HG03103 (cell line): ENCODE measurements at regions not wholly inside any gene's neighbourhood (a gene's known extent, or its start where the extent isn't known, plus 50 kb on each side); places are given as distances from the start of the nearest gene placed in this dataset.

Experiments
- ATAC-seq: cut with Tn5 transposase; IDR thresholded peaks from one replicate; pipeline ENCODE4 v1.9.1; 2021; ENCODE audit warnings: low read depth; ENCODE audit not compliant: unreplicated experiment

DNA sequence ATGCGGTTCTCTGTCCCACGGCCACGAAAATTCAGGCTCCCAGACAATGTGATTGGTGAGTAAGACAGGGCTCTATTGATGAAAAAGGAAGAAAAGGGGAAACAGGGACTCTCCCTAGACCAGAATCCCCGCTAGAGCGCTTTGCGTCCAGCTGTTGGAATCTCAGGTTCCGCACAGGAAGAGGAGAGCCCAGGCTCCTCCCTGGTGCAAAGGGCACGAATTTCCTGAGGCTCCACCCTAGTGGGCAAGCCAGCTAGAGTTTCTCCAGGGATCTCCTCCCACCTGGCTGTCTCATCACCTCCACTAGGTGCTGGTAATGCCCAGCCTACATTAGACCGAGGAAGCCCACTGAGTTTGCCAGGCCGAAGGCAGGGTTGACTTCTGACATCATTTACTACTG is 135.9 kb upstream of the SOX4 start:
- ATAC-seq, result no peak

DNA sequence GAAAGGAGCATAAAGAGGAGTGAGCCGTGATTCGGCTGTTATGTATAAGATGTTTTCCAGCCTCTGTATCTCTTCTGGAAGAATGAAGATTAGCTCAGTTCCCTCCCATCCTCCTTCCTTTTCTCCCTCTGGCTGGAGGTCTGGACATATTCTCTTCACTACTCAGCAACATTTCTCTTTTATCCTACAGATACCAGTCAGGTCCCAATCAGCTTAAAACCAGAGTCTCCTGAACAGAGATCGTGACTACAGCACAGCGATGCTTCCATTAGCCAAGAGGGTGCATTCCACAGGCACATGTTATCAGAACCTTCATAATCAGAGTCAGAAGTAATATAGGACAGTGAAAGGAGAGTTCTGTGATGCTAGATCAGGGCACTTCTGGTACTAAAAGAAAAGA is 133.9 kb upstream of the SOX4 start:
- no peak for ATAC-seq

DNA sequence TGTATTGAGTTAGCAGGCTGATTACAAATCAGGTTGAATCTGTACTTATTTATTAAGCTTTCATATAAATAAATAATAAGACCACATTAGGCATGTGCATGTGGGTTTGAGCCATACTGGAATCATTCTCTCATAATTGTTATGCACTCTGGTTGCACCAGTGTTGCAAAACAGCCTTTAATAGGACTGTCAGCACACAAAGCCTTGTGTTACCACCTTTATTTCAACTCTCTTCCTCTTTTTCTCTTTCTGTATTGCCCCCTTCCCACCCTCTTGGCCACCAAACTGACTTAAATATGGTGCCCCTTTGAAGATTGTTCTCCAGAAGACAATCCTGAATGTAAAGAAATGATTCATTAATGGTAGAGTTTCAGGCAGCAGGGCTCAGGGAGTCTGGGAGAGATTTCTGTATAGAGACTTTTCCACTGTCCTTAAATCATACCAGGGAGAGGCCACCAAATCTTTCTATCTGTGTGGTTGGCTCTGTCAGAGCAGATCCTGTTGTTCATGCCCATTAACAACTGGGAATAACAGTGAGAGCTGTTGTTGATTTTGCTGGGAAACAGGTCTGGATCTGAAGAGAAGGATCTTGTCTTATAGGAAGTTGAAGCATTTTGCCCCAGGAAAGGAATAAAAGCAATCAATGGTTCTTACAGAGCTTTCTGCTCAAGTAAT is 131.6 kb upstream of the SOX4 start:
- no peak for ATAC-seq

DNA sequence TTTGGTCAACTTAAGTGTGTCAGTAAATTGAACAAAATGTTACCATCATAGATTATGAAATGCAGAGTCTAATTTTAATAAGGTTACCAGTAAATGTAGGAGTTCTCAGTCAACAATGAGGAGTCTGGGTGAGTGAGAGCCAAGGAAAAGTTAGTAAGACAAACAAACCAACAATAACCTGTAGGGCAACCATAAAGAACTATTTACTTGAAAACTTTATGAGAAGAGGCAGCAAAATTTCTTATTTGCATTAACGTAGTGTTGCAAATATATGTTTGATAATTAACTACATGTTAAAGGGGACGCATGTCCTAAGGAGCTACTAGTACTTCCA is 131.1 kb upstream of the SOX4 start:
- ATAC-seq, result no peak

DNA sequence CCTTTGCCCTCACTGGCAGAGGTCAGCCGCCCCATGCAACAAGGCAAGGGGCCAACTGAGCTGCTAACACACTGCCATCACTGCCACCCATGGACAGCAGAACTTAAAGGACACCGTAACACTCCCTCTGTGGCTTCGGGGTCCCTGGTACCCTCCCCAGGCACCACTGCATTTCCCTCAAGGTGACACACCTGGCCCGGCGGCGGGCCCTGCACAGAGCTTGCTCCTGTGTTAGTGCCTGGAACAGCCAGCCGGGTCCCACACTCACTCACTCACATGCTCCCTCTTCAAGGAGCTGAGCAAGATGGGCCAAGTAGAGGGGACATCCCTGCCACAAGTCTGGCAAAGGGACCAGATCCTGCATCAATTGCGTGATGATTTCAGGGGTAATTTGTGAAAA is 126.5 kb upstream of the SOX4 start:
- ATAC-seq, result no peak

DNA sequence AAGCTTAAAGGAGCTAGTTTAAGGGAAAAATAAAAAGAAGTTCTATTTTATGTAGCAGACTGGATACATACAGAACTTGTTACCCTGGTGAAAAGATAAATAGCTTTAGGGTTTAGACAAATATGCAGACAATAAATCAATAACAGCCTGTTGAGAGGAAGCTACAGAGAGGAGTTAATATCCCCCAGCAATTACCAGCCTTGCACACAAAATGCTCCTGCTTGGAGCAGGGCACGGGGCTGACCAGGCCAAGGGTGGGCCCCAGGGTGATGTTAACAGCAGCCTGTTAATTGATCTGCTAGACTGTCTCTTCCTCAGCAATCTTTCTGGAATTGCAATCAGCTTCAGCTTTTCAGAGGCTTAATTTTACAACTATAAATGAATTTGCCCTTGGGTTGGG is 125.1 kb upstream of the SOX4 start:
- no peak for ATAC-seq

DNA sequence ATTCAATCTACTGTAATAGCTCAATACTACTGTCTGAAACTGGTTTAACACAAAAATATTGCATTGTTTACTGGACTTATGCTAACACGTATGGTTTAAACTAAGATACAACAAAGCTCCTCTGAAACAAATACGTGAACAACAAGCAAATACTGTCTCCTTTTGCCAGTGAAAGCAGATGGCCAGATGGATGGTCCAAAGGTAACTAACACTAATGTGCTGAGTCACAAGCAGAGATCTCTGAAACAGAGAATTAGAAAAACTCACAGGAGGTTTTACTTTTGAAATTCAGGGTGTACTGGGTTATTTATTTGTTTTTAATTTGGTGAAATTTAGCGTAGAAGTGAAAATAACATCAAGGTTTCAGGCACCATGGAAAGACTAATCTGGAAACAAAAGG is 124.3 kb upstream of the SOX4 start:
- ATAC-seq, result no peak

DNA sequence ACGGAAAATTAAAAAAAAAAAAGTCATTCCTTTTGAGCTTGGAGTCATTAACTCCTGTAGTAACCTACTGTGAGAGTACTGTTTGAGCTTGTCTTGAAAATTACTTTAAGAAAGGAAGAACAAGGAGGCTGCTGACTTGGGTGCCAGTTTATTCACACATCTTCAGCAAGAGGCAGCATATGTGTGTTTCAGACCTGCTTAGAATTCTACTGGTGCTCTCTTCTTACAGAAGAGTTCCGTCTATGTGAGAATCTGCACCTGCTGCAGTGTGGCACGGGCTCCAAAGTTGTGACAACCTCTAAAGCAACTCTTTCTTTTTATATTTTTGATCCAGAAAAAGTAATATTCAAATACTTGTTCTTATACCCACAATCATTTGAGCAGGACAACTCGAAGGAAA is 117.4 kb upstream of the SOX4 start:
- no peak for ATAC-seq

DNA sequence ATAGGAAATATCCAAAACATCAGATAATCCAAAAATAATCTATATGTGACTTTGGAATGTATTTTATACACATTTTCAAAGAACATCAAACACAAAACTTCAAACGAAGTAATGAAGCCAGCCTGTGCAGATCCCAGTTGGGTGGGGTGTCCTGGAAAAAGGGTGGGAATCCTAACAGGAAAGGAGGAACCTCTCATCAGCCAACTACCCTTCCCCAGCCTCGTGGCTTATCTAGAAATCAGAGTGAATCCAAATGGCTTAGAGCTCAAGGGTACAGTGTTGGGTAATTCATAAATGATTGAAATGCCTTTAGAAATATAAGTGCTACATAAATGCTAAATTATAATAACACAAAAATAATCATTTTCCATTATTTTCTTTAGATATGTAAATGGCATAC is 115.1 kb upstream of the SOX4 start:
- no peak for ATAC-seq

DNA sequence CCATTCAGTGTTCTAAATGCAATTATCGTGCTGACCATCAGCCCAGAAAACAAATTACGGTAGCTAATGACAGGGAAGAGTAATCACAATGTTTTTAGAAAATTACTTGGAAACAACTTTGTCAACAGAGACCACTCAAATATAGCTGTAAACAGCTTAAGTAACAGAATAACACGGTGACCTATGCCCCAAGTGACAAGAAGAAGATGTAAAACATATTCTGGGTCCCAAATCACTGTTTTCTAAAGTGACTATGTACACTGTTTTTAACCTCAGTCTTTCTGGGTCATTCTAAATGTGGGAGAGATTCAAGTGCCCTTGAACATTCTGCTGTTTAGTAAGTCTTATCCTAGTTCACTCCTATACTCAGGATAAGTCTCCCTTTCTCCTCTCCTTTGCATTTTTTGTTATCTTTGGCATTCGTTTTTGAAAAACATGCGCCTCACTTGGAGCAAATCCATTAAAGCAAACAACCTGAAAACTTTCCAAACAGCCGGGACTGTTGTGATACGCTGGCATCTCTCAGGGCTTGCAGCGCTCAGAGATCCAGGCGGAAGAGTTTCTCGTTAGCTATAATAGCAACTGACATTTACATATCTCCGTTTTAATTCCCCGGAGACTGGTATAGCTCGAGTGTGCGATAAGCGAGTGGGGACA is 114.5 kb upstream of the SOX4 start:
- ATAC-seq, result no peak

DNA sequence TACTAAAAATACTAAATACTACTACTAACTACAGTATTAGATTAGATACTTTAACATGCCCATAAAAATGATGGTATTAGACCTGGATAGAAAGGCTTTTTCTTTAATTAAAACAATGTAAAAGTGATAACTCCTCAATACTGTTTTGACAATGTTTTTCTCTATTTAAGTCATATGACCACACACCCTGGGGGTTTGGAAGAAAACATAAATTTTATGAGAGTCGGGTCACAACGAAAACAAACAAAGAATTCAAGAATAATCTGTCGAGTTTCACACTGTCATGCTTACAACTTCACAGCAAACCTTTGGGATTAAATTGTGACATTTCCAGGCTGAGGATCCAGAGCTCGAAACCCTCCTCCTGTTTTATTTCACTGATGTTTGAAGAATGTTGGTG is 107.4 kb upstream of the SOX4 start:
- ATAC-seq, result no peak

DNA sequence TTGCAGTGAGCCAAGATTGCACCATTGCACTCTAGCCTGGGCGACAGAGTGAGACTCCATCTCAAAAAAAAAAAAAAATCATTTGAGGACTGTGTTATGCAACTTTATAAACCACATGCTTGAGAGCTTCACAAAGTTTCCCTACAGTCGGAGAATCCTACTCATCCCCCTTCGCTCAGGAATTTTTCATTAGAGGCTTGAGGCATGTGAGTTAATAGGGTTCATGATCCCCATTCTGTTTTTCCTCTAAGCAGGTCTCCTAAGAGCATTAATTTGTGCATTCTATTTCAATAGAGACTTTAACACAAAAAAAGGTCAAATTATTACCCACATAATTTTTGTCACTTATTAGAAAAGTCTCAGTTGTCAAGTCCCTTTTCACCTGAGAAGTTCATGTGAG is 103.7 kb upstream of the SOX4 start:
- no peak for ATAC-seq

DNA sequence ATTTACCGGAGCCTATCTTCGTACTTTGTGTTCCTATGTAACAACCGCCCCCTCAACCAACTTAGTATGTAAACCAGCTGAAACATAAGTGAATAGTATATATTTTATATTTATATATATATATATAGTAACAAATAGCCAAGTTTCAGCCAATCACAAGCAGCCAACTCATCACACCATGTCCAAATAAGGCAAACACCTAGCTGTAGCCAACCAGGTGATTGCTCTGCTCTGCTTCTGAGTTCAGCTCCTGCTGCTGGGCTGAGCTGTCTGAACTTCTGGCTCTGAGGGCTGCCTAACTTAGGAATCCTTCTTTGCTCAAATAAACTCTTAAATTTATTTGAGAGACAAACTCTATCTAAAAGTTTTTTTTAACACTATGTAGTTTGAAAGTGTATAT is 101.6 kb upstream of the SOX4 start:
- no peak for ATAC-seq

DNA sequence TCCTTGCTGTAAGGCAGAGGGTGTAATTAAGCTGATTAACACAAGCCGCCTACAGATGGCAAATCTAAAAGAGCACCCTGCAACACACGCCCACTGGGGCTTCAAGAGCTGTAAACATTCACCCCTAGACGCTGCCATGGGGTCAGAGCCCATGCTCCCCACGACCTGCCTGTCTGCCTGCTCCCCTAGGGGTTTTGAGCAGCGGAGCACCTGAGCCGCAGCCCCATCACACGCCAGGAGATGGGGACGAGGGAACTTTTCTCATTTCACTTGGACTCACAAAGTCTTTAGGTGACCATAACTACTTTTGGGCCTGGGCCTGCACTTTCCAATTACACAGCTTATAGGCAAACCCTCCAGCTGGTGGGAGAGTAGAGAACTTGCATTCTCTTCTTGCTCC is 99.0 kb upstream of the SOX4 start:
- ATAC-seq, result no peak

DNA sequence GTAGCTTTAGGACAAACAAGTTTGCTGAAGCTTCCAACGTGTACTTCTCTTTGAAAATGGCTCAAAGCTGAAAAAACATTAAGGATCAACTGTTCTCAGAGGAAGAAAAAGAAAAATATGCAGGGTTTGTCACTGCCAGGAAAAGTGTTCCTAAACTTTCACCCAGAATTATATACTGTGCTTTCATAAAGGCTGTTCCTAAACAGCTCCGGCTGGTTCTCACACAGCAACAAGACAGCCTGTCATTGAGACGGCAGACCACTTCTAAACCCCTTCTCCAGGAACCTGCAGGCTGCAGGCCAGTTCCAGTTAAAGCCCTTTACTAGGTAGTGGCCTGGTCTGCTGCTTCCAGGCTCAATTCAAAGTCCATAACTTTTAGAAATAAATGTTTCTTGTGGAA is 97.4 kb upstream of the SOX4 start:
- no peak for ATAC-seq

DNA sequence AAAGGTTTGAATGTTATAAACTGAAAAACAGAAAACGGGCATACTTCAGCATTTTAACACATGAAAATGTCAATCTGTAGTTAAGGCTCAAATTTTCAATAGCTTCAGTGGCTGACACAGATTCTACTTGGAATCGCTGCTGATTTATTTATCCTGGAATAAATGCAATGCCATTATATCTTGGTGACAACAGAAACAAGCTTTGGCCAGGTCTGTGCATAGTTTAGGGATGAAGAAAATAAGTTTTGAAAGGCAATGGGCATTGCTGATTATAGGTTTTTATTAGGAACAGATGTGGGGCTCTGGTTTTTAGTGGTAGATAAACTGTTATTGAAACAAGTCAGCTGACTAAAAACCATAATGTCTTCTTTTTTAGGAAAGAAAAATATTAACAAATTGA is 96.8 kb upstream of the SOX4 start:
- no peak for ATAC-seq

DNA sequence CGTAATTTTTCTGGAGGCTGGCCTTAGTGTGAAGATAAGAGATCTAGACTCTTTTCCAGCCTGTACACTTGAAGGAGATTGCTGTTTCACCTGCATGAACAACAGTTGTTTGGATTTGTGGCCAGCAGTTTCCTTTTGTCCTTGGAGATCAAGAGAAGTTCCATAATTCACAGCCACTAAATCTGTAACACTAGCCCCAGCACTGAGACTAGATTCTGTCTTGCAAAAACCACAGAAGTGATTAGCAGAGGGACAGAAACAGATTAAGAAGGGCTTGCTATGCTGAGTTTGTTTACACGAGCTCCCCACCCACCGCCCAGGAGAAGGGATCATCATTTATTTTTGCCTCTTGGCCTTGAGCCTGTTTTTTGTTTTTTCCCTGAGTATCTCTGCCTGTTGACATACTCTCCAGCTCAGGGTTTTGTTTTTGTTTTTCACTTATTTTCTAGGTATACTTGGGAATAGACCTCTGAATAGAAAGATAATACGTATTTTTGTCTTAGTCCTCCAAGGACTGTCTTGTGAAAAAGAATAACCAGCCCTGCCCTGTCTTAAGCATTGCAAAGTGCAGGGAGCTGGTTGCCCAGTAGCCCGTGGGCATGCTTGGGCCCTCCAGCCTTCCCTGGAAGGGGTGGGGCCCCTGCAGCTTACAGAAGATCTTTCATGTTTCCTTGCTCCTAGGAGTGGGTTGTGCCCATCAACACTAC is 93.1 kb upstream of the SOX4 start:
- no peak for ATAC-seq

DNA sequence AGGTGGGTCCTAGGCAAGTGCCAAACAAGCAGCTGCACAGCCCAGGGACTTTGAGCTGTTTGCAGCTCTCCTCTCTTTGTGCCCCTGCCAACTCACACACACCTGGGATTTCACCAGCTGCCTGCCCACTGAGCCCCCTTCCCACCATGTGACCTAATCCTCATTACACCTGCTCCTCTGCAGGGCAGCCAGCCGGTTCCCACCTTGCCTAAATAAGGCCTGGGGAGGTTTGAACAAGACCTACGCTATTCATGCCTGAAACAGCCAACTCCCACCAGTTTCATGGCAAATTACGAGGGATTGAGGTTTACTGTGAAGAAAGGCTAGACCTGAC is 92.6 kb upstream of the SOX4 start:
- no peak for ATAC-seq

DNA sequence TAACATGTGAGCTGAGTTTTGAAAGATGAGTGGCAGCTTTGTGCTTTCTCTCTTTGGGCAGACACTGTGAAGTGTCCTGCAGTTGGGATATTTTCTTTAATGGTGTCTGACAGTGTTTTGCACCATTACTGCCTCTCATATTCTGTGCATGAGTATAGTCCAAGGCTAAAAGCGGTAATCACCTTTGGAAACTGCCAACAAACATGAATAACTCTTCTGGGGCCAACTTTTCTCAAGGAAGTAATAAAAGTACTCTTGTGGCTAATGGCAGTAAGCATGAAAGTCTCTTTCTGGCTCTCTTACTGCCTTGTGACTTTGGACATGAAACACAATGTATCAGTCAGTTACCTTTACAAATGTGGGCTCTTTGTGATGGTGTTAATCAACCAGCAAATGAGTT is 91.7 kb upstream of the SOX4 start:
- ATAC-seq, result no peak

DNA sequence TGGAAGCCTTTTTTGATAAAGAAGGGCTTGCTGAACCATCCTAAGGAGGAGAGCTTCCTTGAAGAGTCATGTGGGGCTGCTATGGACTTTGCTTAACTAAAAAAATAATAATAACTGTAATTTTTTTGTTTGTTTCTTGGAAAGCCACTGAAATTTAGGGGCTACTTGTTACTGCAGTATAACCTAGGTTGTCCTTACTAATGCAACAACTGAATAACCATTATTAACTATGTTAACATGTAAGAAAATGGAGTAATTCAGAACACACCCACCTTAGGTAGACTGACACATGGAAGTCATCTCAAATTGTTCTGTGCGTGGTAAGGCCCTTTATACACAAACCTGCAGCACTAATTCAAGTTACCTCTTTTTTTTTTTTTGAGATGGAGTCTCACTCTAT is 90.9 kb upstream of the SOX4 start:
- ATAC-seq, result no peak

DNA sequence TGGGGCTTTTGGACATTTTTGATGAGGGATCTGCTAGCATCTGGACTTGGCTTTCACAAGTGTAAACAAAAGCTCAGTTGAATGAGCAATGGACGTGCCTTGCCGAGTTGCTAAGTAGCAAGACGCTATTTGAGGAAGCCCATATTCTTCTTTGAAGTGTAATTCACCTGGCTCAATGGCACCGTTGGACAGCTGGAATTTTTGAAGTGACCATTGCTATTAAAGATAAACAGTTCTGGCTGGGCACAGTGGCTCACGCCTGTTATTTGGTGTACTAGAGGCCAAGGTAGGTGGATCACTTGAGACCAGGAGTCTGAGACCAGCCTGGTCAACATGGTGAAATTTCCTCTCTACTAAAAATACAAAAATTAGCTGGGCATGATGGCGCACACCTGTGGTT is 88.8 kb upstream of the SOX4 start:
- ATAC-seq, result no peak

DNA sequence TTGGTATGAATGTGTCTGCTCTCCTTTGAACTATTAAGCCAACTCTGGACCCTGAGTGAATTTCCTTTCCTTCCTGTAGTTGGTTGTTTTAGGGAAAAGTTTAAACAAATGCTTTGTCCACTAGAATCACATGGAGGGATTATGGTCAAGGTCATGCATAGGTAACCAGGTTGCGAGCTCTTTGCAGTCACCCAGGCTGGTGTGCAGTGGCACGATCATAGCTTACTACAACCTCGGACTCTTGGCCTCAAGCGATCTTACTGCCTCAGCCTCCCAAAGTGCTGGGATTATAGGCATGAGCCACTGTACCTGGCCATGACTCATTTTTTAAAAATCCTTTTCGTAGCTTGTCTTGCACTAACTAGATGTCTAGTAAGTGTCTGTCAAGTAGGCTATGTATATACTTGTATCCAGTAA is 88.0 kb upstream of the SOX4 start:
- ATAC-seq, result no peak
